GM13977 (cell line): ENCODE measurements at regions not wholly inside any gene's neighbourhood (a gene's known extent, or its start where the extent isn't known, plus 50 kb on each side); places are given as distances from the start of the nearest gene placed in this dataset.

ENCODE experiments used
- DNase-seq: peaks from one replicate; pipeline ENCODE4 v3.0.0; 2012; ENCODE audit warnings: low spot score
- in situ Hi-C: fragments of 300-500 bp; cut with MboI; formaldehyde crosslinking; loops from one replicate; pipeline ENCODE4 v1.12.0; 2022; ENCODE audit warnings: low sequenced_read_pairs, low pct_unique_long_range_greater_than_20kb, mixed read lengths, inconsistent platforms; ENCODE audit not compliant: unreplicated experiment
- TF ChIP-seq, protein P1 (sequence below): IDR thresholded peaks from 2 replicates; pipeline ENCODE4 v1.5.1; 2012; ENCODE audit warnings: mild to moderate bottlenecking, control low read depth; ENCODE audit not compliant: insufficient read depth; ENCODE audit errors: extremely low read depth, missing control alignments

GRCh38 chr17:72336026-72336803 lies 215.4 kb downstream of the SOX9 start:
- in situ Hi-C loops, result no loop called here
- no peak for DNase-seq
- TF ChIP-seq, protein P1, sequence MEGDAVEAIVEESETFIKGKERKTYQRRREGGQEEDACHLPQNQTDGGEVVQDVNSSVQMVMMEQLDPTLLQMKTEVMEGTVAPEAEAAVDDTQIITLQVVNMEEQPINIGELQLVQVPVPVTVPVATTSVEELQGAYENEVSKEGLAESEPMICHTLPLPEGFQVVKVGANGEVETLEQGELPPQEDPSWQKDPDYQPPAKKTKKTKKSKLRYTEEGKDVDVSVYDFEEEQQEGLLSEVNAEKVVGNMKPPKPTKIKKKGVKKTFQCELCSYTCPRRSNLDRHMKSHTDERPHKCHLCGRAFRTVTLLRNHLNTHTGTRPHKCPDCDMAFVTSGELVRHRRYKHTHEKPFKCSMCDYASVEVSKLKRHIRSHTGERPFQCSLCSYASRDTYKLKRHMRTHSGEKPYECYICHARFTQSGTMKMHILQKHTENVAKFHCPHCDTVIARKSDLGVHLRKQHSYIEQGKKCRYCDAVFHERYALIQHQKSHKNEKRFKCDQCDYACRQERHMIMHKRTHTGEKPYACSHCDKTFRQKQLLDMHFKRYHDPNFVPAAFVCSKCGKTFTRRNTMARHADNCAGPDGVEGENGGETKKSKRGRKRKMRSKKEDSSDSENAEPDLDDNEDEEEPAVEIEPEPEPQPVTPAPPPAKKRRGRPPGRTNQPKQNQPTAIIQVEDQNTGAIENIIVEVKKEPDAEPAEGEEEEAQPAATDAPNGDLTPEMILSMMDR, result no peak

- DNase-seq, result no peak
- TF ChIP-seq, protein P1, result no peak
- in situ Hi-C loops, result no loop called here
These were observed 215.9 kb downstream of the SOX9 start for GRCh38 chr17:72336804-72337070.

DNA sequence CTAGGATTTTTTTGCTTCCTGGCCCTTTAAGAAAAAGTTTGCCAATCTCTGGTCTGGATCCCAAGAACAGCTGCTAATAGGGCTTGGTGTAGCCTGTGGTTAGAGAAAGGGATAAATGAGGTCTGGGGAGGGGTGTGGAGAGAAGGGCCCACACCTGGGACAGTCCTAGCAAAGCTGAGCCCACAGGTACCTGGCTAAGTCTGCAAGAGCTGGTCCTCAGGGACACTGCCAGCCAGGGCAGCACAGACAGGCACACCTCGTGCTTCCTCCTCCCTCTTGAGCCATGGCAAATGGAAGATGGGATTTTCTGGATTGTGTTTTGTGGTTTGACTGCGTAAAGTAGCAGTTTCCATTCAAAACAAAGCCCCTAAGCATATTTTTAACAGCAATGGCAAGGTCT lies 217.5 kb downstream of the SOX9 start:
- in situ Hi-C loops, result no loop called here
- TF ChIP-seq, protein P1, result no peak
- DNase-seq, result no peak

DNA sequence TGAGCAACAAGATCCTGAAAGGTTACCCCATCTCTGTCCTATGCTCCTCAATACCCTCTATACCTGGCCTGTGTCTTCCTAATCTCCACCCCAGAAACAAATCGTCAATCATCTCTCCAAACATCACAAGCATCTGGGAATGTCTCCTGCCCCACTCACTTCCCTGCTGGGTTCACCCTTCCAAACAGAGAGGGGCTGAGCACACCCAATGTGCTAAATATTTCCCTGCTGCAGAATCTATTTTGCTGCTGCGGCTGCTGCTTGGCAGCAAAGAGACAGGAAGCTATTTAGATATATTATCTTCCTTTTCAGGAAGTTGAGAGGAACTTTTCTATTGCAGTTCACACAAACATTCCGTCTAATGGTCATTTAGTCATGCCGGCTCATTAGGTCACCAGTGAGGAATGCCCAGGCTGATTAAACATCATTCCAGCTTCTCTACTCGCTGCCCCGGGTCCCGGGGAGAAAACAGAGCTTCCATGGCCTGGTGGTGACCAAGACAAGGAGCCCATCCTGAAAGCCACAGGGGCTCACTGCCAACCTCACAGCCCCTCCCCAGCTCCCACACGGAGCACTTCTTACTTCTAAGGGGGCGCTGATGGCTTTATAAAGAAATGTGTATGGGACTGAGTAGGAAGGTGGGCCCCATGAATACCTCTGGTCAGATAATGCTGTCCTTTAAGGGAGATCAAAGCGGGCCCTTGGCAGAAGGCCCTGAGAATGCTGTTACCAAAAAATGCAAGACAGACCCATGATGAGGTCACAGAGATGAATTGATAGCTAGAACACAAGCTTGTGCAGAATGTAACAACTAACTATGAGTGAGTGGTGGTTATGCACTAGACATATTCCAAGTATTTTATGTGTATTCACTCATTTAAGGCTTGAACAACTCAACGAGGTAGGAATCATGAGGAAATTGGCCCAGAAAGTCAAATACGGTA lies 218.3 kb downstream of the SOX9 start:
- TF ChIP-seq, protein P1, result no peak
- no peak for DNase-seq
- in situ Hi-C loops, result no loop called here

DNA sequence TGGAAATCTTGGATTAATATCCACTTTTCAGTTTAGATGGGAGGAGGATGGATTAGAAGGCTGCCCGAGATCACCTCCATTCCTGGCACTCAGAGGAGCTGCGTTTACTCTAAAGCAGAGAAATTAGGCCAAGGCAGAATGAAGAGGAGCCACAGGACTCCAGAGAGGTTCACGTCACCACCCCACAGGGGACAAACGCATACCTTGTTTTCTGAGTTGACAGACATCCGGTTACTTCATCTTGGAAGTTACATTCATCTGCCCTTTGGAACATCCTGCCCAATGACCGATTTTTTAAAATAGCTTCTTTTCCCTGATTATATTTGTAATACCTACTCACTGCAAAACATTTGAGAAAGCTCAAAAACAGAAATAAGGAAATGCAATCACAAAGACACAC lies 220.0 kb downstream of the SOX9 start:
- TF ChIP-seq, protein P1, result no peak
- in situ Hi-C loops, result no loop called here
- DNase-seq, result no peak

DNA sequence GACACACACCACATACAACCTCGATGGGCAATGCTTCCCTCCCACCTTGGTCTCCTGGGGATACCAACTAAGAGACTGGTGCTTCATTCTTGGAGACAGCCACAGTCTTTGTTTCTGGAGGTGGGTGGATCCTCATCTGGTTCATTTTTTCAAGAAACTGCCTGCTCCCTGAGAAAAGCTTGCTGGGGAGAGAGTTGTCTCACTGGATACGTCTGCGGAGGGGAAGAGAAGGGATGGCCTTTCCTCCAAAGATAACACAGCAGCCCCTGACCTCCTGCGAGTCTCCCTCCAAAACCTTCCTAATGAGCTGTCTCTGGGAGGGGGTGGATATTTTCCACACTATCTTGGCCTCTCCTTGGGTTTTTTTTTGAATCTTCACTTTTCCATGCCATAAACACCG lies 221.2 kb downstream of the SOX9 start:
- in situ Hi-C loops, result no loop called here
- TF ChIP-seq, protein P1, result no peak
- DNase-seq, result no peak
